ENCODE measurements at regions not wholly inside any gene's neighbourhood (a gene's known extent, or its start where the extent isn't known, plus 50 kb on each side); places are given as distances from the start of the nearest gene placed in this dataset.

DNA sequence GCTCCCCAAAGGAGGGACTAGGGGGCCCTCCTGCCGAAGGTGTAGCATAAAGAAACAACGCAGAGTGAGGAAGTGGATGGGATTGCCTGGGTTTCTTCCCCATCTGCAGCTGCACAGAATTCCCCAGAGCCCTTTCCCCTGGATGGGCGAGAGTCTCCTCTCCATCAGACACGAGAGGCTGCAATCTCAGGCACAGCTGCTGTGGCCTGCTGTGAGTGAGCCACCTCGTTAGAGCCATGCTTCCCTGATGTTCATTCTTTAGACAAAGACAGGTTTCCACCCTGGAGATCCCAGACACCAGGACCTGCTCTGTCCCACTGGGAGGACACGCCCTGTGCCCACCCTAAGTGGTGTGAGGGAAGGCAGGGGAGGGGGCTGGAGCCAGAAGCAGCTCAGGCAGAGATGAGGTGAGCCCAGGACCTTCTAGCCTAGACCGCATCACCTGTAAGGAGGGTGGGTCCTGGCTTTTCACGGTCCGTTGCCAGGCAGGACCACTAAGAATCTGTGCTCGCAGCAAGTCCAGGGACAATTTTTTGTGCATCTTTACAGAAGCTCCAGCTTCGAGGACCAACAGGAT is 268.6 kb upstream of the TCERG1L start (continued):
- TF ChIP-seq ZFP36L1 (CRISPR knock-in tag; IDR thresholded peaks at IDR 0.05) (no peak), WIZ (CRISPR knock-in tag; IDR thresholded peaks at IDR 0.05) (no peak), ZNF562 (CRISPR knock-in tag; IDR thresholded peaks at IDR 0.05; ENCODE audit: borderline replicate concordance) (no peak), ZBTB8A (CRISPR knock-in tag; IDR thresholded peaks at IDR 0.05; ENCODE audit: borderline replicate concordance, low read depth) (no peak), ZNF550 (CRISPR knock-in tag; IDR thresholded peaks at IDR 0.05; ENCODE audit: borderline replicate concordance) (no peak), TCF7 (IDR thresholded peaks at IDR 0.05; ENCODE audit: low read depth) (no peak), JDP2 (CRISPR knock-in tag; IDR thresholded peaks at IDR 0.05; ENCODE audit: borderline replicate concordance) (no peak)
- TF ChIP-seq, protein P1, sequence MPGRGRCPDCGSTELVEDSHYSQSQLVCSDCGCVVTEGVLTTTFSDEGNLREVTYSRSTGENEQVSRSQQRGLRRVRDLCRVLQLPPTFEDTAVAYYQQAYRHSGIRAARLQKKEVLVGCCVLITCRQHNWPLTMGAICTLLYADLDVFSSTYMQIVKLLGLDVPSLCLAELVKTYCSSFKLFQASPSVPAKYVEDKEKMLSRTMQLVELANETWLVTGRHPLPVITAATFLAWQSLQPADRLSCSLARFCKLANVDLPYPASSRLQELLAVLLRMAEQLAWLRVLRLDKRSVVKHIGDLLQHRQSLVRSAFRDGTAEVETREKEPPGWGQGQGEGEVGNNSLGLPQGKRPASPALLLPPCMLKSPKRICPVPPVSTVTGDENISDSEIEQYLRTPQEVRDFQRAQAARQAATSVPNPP (CRISPR knock-in tag; IDR thresholded peaks at IDR 0.05), result no peak

GRCh38 chr10:131580674-131581073 is 269.2 kb upstream of the TCERG1L start:
- ChIA-PET CTCF (ENCODE audit: low intra/inter-chr PET ratio, low total read pairs) (no interaction called here), POLR2A (no interaction called here)
- Histone ChIP-seq H3K79me2 (ENCODE audit: insufficient read depth, low read length) (no peaks in the 10 kb centered on the region), H3K9me3 (ENCODE audit: low read length) (no peaks in the 10 kb centered on the region), H3K36me3 (replicated peaks in 1 of 2; ENCODE audit: control insufficient read depth in 1 of 2, insufficient read depth in 2 of 2, low read length in 2 of 2) (no peaks in the 10 kb centered on the region), H3K27me3 (ENCODE audit: control insufficient read depth in 1 of 2, insufficient read depth in 2 of 2, low read length in 2 of 2) (no peaks in the 10 kb centered on the region; a peak in 2 of 5 replicates), H3K4me1 (ENCODE audit: insufficient read depth, low read length) (no peaks in the 10 kb centered on the region), H3K27ac (ENCODE audit: extremely low read length, insufficient read depth, low read length) (no peak overlapping the region), H3K4me3 (replicated peaks in 1 of 3; ENCODE audit: insufficient read depth in 1 of 3, low read depth in 2 of 3, low read length in 3 of 3) (no peak overlapping the region), H4K20me1 (ENCODE audit: insufficient read depth, low read length) (no peaks in the 10 kb centered on the region), H3K4me2 (ENCODE audit: low read depth, low read length) (no peak overlapping the region), H3K9ac (ENCODE audit: insufficient read depth, low read depth, low read length) (no peak overlapping the region), H2AFZ (ENCODE audit: low read length) (no peak overlapping the region)
- TF ChIP-seq, protein P2, sequence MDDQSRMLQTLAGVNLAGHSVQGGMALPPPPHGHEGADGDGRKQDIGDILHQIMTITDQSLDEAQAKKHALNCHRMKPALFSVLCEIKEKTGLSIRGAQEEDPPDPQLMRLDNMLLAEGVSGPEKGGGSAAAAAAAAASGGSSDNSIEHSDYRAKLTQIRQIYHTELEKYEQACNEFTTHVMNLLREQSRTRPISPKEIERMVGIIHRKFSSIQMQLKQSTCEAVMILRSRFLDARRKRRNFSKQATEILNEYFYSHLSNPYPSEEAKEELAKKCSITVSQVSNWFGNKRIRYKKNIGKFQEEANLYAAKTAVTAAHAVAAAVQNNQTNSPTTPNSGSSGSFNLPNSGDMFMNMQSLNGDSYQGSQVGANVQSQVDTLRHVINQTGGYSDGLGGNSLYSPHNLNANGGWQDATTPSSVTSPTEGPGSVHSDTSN (CRISPR knock-in tag; IDR thresholded peaks at IDR 0.05; ENCODE audit: borderline replicate concordance), result no peak
- TF ChIP-seq ZNF629 (CRISPR knock-in tag; conservative IDR thresholded peaks at IDR 0.05), result no peak
- TF ChIP-seq ZFP36L1 (CRISPR knock-in tag; IDR thresholded peaks at IDR 0.05), result no peak
- no peak for TF ChIP-seq NFKBIZ (CRISPR knock-in tag; IDR thresholded peaks at IDR 0.05)
- no peak for TF ChIP-seq MTERF4 (CRISPR knock-in tag; IDR thresholded peaks at IDR 0.05)
- no peak for TF ChIP-seq ZNF687 (CRISPR knock-in tag; IDR thresholded peaks at IDR 0.05)
- TF ChIP-seq MAFF (IDR thresholded peaks at IDR 0.05; ENCODE audit: low read depth, low read length), result no peak
- TF ChIP-seq JUNB (CRISPR knock-in tag; IDR thresholded peaks at IDR 0.05; ENCODE audit: borderline replicate concordance), result no peak
- no peak for TF ChIP-seq ZNF205 (CRISPR knock-in tag; IDR thresholded peaks at IDR 0.05)
- intact Hi-C loops (cut with micrococcal nuclease; ENCODE audit: unreplicated experiment), result no loop called here
- BruUV-seq (replicated peaks), result no TSS peak
- in situ Hi-C loops (cut with HindIII; ENCODE audit: extremely low pct_ligation_motif_present, low pct_unique_long_range_greater_than_20kb), result no loop called here
- FAIRE-seq (no peak), ATAC-seq (no peak), DNase-seq (ENCODE audit: low spot score) (no peak)
- 48% methylated on average over 3 of the region's 3 CpGs for WGBS (ENCODE audit: low lambda C conversion rate)
